H9 (cell line): ENCODE measurements at regions not wholly inside any gene's neighbourhood (a gene's known extent, or its start where the extent isn't known, plus 50 kb on each side); places are given as distances from the start of the nearest gene placed in this dataset.

Experiments
- DNase-seq: peaks from one replicate; pipeline ENCODE4 v3.0.0-alpha.2; 2017
- H2AFZ ChIP-seq: one replicate; pipeline ENCODE4 v1.6.1; 2013; ENCODE audit warnings: mild to moderate bottlenecking, low read length, control low read depth, moderate library complexity
- H2AK5ac ChIP-seq: 2 replicates; pipeline ENCODE4 v1.6.1; 2013; ENCODE audit warnings: low read length, control low read depth, mixed read lengths; ENCODE audit not compliant: insufficient read length
- H2BK120ac ChIP-seq: one replicate; pipeline ENCODE4 v1.6.1; 2013; ENCODE audit warnings: low read depth, mild to moderate bottlenecking, low read length, control low read depth, inconsistent platforms; ENCODE audit not compliant: poor library complexity, severe bottlenecking
- H2BK12ac ChIP-seq: 2 replicates; pipeline ENCODE4 v1.6.1; 2013; ENCODE audit warnings: low read length, control low read depth, mixed read lengths, low read depth; ENCODE audit not compliant: insufficient read length
- H2BK15ac ChIP-seq: 2 replicates; pipeline ENCODE4 v1.6.1; 2013; ENCODE audit warnings: low read depth, low read length, control low read depth
- H2BK20ac ChIP-seq: one replicate; pipeline ENCODE4 v1.6.1; 2013; ENCODE audit warnings: low read depth, mild to moderate bottlenecking, low read length, control low read depth, inconsistent platforms; ENCODE audit not compliant: poor library complexity, severe bottlenecking
- H2BK5ac ChIP-seq: 2 replicates; pipeline ENCODE4 v1.6.1; 2013; ENCODE audit warnings: low read length, control low read depth, mixed read lengths; ENCODE audit not compliant: insufficient read length
- H3K14ac ChIP-seq: 2 replicates; pipeline ENCODE4 v1.6.1; 2013; ENCODE audit warnings: low read length, control low read depth; ENCODE audit not compliant: insufficient read depth
- H3K18ac ChIP-seq: 2 replicates; pipeline ENCODE4 v1.6.1; 2013; ENCODE audit warnings: low read depth, mild to moderate bottlenecking, mixed read lengths, low read length, control low read depth; ENCODE audit not compliant: insufficient read length
- H3K23ac ChIP-seq: 2 replicates; pipeline ENCODE4 v1.6.1; 2013; ENCODE audit warnings: low read length, control low read depth, mixed read lengths, low read depth; ENCODE audit not compliant: insufficient read length
- H3K23me2 ChIP-seq: 2 replicates; pipeline ENCODE4 v1.6.1; 2013; ENCODE audit warnings: low read depth, mild to moderate bottlenecking, mixed read lengths, low read length, control low read depth; ENCODE audit not compliant: insufficient read length, poor library complexity, severe bottlenecking
- H3K27ac ChIP-seq: 2 replicates; pipeline ENCODE4 v1.5.1; 2013; ENCODE audit warnings: low read length, control low read depth, mixed read lengths, low read depth; ENCODE audit not compliant: insufficient read length
- H3K27me3 ChIP-seq: 2 replicates; pipeline ENCODE4 v1.6.1; 2013; ENCODE audit warnings: low read length, control low read depth, inconsistent platforms; ENCODE audit not compliant: insufficient read depth
- H3K4ac ChIP-seq: 2 replicates; pipeline ENCODE4 v1.6.1; 2013; ENCODE audit warnings: low read depth, mild to moderate bottlenecking, control low read depth, inconsistent platforms, low read length, moderate library complexity
- H3K4me1 ChIP-seq: 2 replicates; pipeline ENCODE4 v1.6.1; 2013; ENCODE audit warnings: low read length, control low read depth, inconsistent platforms; ENCODE audit not compliant: insufficient read depth
- H3K4me2 ChIP-seq: 2 replicates; pipeline ENCODE4 v1.6.1; 2013; ENCODE audit warnings: low read length, control low read depth, mixed read lengths; ENCODE audit not compliant: insufficient read length, insufficient read depth
- H3K56ac ChIP-seq: 2 replicates; pipeline ENCODE4 v1.6.1; 2013; ENCODE audit warnings: low read depth, mild to moderate bottlenecking, mixed read lengths, low read length, control low read depth; ENCODE audit not compliant: insufficient read length
- H3K79me1 ChIP-seq: 2 replicates; pipeline ENCODE4 v1.6.1; 2013; ENCODE audit warnings: low read depth, mild to moderate bottlenecking, moderate library complexity, low read length, control low read depth, inconsistent platforms; ENCODE audit not compliant: insufficient read depth, poor library complexity, severe bottlenecking
- H3K79me2 ChIP-seq: 2 replicates; pipeline ENCODE4 v1.6.1; 2013; ENCODE audit warnings: low read length, control low read depth, inconsistent platforms; ENCODE audit not compliant: insufficient read depth
- H3K9ac ChIP-seq: 2 replicates; pipeline ENCODE4 v1.6.1; 2013; ENCODE audit warnings: low read length, control low read depth, mixed read lengths; ENCODE audit not compliant: insufficient read length; ENCODE audit errors: extremely low read depth
- H3K9me3 ChIP-seq: one replicate; pipeline ENCODE4 v1.6.1; 2013; ENCODE audit warnings: low read depth, low read length, inconsistent platforms; ENCODE audit not compliant: control insufficient read depth
- H3T11ph ChIP-seq: one replicate; pipeline ENCODE4 v1.6.1; 2013; ENCODE audit warnings: mild to moderate bottlenecking, low read length, control low read depth, inconsistent platforms
- H4K20me1 ChIP-seq: one replicate; pipeline ENCODE4 v1.6.1; 2013; ENCODE audit not compliant: control insufficient read depth, insufficient read length, insufficient read depth
- H4K5ac ChIP-seq: 2 replicates; pipeline ENCODE4 v1.6.1; 2013; ENCODE audit warnings: low read depth, mild to moderate bottlenecking, mixed read lengths, low read length, control low read depth; ENCODE audit not compliant: insufficient read length
- H4K8ac ChIP-seq: replicated peaks from 2 replicates; pipeline ENCODE4 v1.6.1; 2013; ENCODE audit warnings: low read length, control low read depth, mixed read lengths, low read depth; ENCODE audit not compliant: insufficient read length
- H4K91ac ChIP-seq: 2 replicates; pipeline ENCODE4 v1.6.1; 2013; ENCODE audit warnings: low read depth, mild to moderate bottlenecking, moderate library complexity, mixed read lengths, low read length, control low read depth; ENCODE audit not compliant: insufficient read length
- H3K27ac Mint-ChIP-seq, 3 experiments: 2 replicates in 2 of 3; 3 replicates in 1 of 3; pipeline ENCODE4 v1.8.0; 2020 to 2021; ENCODE audit warnings: mixed read lengths in 3 of 3, mild to moderate bottlenecking in 1 of 3, moderate library complexity in 1 of 3
- H3K27me3 Mint-ChIP-seq: 2 replicates; pipeline ENCODE4 v1.8.0; 2021; ENCODE audit warnings: low read depth, mild to moderate bottlenecking, moderate library complexity, mixed read lengths
- H3K36me3 Mint-ChIP-seq, 3 experiments: 2 replicates in 2 of 3; 3 replicates in 1 of 3; pipeline ENCODE4 v1.8.0; 2020 to 2021; ENCODE audit warnings: low read depth in 3 of 3, mixed read lengths in 3 of 3; ENCODE audit not compliant: insufficient read depth in 1 of 3
- H3K4me1 Mint-ChIP-seq, 2 experiments: 2 replicates each; pipeline ENCODE4 v1.8.0; 2020; ENCODE audit warnings: mixed read lengths in 2 of 2
- H3K4me3 Mint-ChIP-seq, 2 experiments: 2 replicates in 1 of 2; 3 replicates in 1 of 2; pipeline ENCODE4 v1.8.0; 2020 to 2021; ENCODE audit warnings: mild to moderate bottlenecking in 2 of 2, mixed read lengths in 2 of 2, moderate library complexity in 1 of 2
- H3K9me3 Mint-ChIP-seq, 2 experiments: 2 replicates in 1 of 2; 3 replicates in 1 of 2; pipeline ENCODE4 v1.8.0; 2020; ENCODE audit warnings: mild to moderate bottlenecking in 2 of 2, mixed read lengths in 2 of 2, moderate library complexity in 1 of 2
- CTCF ChIP-seq: fragments of 200-600 bp; sonication (generic); conservative IDR thresholded peaks from 3 replicates; pipeline ENCODE4 v1.8.0; 2021; ENCODE audit warnings: antibody characterized with exemption, mild to moderate bottlenecking
- WGBS: extraction: QIAGEN DNeasy Blood & Tissue Kit; methylation state at CpG from one replicate; pipeline ENCODE4 v1.1.7; 2013; ENCODE audit warnings: missing lambda C conversion rate, low lambda C conversion rate, mixed read lengths; ENCODE audit not compliant: insufficient read length; ENCODE audit errors: extremely low coverage; 5-methylcytosine and 5-hydroxymethylcytosine counted together

GRCh38 chr2:48264627-48265026, 49.9 kb upstream of the FOXN2 start:
- TF ChIP-seq CTCF: no peak
- Histone ChIP-seq H3K56ac (no peak overlapping the region), H4K91ac (no peak overlapping the region), H4K20me1 (no peaks in the 10 kb centered on the region), H3K23me2 (no peaks in the 10 kb centered on the region), H2BK15ac (no peak overlapping the region), H3K4me1 (no peaks in the 10 kb centered on the region; the same call in 1 of the 2 replicates), H3K4me2 (no peak overlapping the region), H4K5ac (no peak overlapping the region), H3K79me2 (no peaks in the 10 kb centered on the region), H2BK5ac (no peak overlapping the region), H2BK20ac (no peak overlapping the region), H4K8ac (no peak overlapping the region), H2AFZ (no peak overlapping the region), H3K14ac (no peak overlapping the region), H3K79me1 (no peaks in the 10 kb centered on the region), H3K23ac (no peak overlapping the region), H3K4ac (no peak overlapping the region), H2AK5ac (no peak overlapping the region), H3K9ac (no peak overlapping the region), H2BK12ac (no peak overlapping the region), H3K18ac (no peak overlapping the region), H3T11ph (no peak overlapping the region), H3K27ac (no peak overlapping the region), H3K27me3 (no peaks in the 10 kb centered on the region), H3K9me3 (no peaks in the 10 kb centered on the region), H2BK120ac (no peak overlapping the region)
- no CpG with 5 or more reads among the region's 1 CpG for WGBS
- DNase-seq: no peak
- peaks cover 6 to 11% of the 10 kb centered on the region in 2 experiments for H3K4me1 Mint-ChIP-seq
- no peak overlapping the region; a peak in 1 of 7 replicates for H3K27ac Mint-ChIP-seq
- no peaks in the 10 kb centered on the region for H3K36me3 Mint-ChIP-seq
- H3K4me3 Mint-ChIP-seq: no peak overlapping the region
- H3K27me3 Mint-ChIP-seq: no peaks in the 10 kb centered on the region; the same call in 1 of the 2 replicates
- no peaks in the 10 kb centered on the region; a peak in 2 of 5 replicates for H3K9me3 Mint-ChIP-seq
